ENCODE measurements at regions not wholly inside any gene's neighbourhood (a gene's known extent, or its start where the extent isn't known, plus 50 kb on each side); places are given as distances from the start of the nearest gene placed in this dataset.

DNA sequence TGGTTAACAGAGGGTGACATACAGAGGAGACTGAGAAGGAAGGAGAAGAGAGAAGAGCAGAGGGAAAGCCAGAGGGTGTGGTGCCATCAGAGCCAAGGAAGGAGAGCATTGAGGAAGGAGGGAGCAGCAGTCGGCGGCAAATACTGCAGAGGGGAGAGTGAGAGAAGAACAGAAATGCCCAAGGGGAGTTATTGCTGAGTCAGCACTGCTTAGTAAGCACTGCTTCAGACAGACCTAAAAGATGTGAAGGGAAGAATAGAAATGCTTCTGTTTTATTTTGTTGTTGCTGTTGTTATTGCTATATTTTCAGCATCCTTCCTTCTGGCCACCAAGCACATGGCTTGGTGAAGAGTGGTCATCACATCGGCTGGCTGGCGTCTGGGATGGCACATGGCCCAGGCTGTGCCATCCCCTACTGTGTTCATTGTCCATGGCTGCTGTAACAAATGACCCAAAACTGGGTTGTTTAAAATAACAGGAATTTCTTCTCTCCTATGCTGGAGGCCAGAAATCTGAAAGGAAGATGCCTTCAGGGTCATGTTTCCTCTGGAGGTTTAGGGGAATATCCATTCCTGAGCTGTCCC, 204.1 kb upstream of the CNR1 start:
- TF ChIP-seq, protein P1, sequence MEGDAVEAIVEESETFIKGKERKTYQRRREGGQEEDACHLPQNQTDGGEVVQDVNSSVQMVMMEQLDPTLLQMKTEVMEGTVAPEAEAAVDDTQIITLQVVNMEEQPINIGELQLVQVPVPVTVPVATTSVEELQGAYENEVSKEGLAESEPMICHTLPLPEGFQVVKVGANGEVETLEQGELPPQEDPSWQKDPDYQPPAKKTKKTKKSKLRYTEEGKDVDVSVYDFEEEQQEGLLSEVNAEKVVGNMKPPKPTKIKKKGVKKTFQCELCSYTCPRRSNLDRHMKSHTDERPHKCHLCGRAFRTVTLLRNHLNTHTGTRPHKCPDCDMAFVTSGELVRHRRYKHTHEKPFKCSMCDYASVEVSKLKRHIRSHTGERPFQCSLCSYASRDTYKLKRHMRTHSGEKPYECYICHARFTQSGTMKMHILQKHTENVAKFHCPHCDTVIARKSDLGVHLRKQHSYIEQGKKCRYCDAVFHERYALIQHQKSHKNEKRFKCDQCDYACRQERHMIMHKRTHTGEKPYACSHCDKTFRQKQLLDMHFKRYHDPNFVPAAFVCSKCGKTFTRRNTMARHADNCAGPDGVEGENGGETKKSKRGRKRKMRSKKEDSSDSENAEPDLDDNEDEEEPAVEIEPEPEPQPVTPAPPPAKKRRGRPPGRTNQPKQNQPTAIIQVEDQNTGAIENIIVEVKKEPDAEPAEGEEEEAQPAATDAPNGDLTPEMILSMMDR (IDR thresholded peaks at IDR 0.05), result no peak
- no peak for TF ChIP-seq POLR2A (IDR thresholded peaks at IDR 0.05)

Measured in right lobe of liver (tissue), 4 donors.